IPS DF 19.7 (cell line): ENCODE measurements at regions not wholly inside any gene's neighbourhood (a gene's known extent, or its start where the extent isn't known, plus 50 kb on each side); places are given as distances from the start of the nearest gene placed in this dataset.

Experiments
- DNase-seq: peaks from one replicate; pipeline ENCODE4 v3.0.0-alpha.2; 2013; ENCODE audit warnings: low read depth, low spot score

- no peak for DNase-seq
Observed at GRCh38 chr2:129129087-129129486, 810.4 kb upstream of the HS6ST1 start.

- no peak for DNase-seq
Observed at GRCh38 chr2:129133692-129134641, 815.3 kb upstream of the HS6ST1 start.

- DNase-seq, result no peak
Observed at GRCh38 chr2:129135017-129135416, 816.3 kb upstream of the HS6ST1 start.

GRCh38 chr2:129139380-129139779 is 820.7 kb upstream of the HS6ST1 start:
- no peak for DNase-seq

- no peak for DNase-seq
Observed at GRCh38 chr2:129142465-129142864, 823.8 kb upstream of the HS6ST1 start.

- DNase-seq, result no peak
Observed at GRCh38 chr2:129144082-129144791, 825.6 kb upstream of the HS6ST1 start.

- DNase-seq, result no peak
Observed at GRCh38 chr2:129152514-129152913, 827.0 kb upstream of the RAB6C start.

GRCh38 chr2:129160879-129161278 is 818.6 kb upstream of the RAB6C start:
- DNase-seq, result no peak

GRCh38 chr2:129164220-129164949 is 815.1 kb upstream of the RAB6C start:
- no peak for DNase-seq

GRCh38 chr2:129165006-129165405 is 814.5 kb upstream of the RAB6C start:
- no peak for DNase-seq

GRCh38 chr2:129167456-129167855 is 812.0 kb upstream of the RAB6C start:
- DNase-seq, result no peak

- no peak for DNase-seq
Observed at GRCh38 chr2:129170570-129170969, 808.9 kb upstream of the RAB6C start.

- no peak for DNase-seq
Observed at GRCh38 chr2:129174143-129174542, 805.3 kb upstream of the RAB6C start.

GRCh38 chr2:129175051-129175450 is 804.4 kb upstream of the RAB6C start:
- no peak for DNase-seq

- no peak for DNase-seq
Observed at GRCh38 chr2:129176375-129176774, 803.1 kb upstream of the RAB6C start.

- no peak for DNase-seq
Observed at GRCh38 chr2:129178356-129178755, 801.1 kb upstream of the RAB6C start.

- no peak for DNase-seq
Observed at GRCh38 chr2:129179199-129179598, 800.3 kb upstream of the RAB6C start.

GRCh38 chr2:129180124-129180716 is 799.2 kb upstream of the RAB6C start:
- DNase-seq, result no peak

GRCh38 chr2:129181433-129181832 is 798.0 kb upstream of the RAB6C start:
- no peak for DNase-seq

GRCh38 chr2:129181963-129182362 is 797.5 kb upstream of the RAB6C start:
- no peak for DNase-seq

GRCh38 chr2:129187343-129187742 is 792.1 kb upstream of the RAB6C start:
- DNase-seq, result no peak

GRCh38 chr2:129188451-129188850 is 791.0 kb upstream of the RAB6C start:
- DNase-seq, result no peak
